ENCODE measurements at regions not wholly inside any gene's neighbourhood (a gene's known extent, or its start where the extent isn't known, plus 50 kb on each side); places are given as distances from the start of the nearest gene placed in this dataset.

GRCh38 chr20:61169874-61170273 is 82.2 kb upstream of the CDH4 start:
- WGBS (ENCODE audit: insufficient coverage): 60% methylated on average over 1 of the region's 8 CpGs
- Histone ChIP-seq H3K27ac (ENCODE audit: low read length) (no peak overlapping the region), H3K9me3 (no peaks in the 10 kb centered on the region), H3K4me1 (ENCODE audit: control insufficient read depth in 1 of 2, extremely low read depth in 1 of 2, insufficient read depth in 2 of 2, low read length in 2 of 2) (no peaks in the 10 kb centered on the region), H3K36me3 (ENCODE audit: control insufficient read depth in 2 of 2, extremely low read depth in 1 of 2, insufficient read depth in 1 of 2, low read length in 1 of 2) (no peaks in the 10 kb centered on the region), H3K4me3 (ENCODE audit: control insufficient read depth in 1 of 2, extremely low read depth in 1 of 2, low read length in 1 of 2) (no peak overlapping the region), H3K27me3 (replicated peaks in 1 of 2; ENCODE audit: control insufficient read depth in 2 of 2, extremely low read depth in 1 of 2, insufficient read depth in 2 of 2, low read length in 1 of 2) (peaks cover 0 to 16% of the 10 kb centered on the region in 2 experiments)
- peaks cover 11 to 15% of the 10 kb centered on the region in 2 donors for H3K27me3 Mint-ChIP-seq
- POLR2A ChIA-PET: no interaction called here
- DNase-seq (no peak), ATAC-seq (replicated peaks in 1 of 4) (no peak)
- H3K27ac Mint-ChIP-seq: no peak overlapping the region
- H3K9me3 Mint-ChIP-seq: no peaks in the 10 kb centered on the region
- H3K4me3 Mint-ChIP-seq: no peak overlapping the region
- no peaks in the 10 kb centered on the region for H3K36me3 Mint-ChIP-seq
- H3K4me1 Mint-ChIP-seq: no peaks in the 10 kb centered on the region
- CTCF ChIA-PET: no interaction called here

- Mint-ChIP-seq H3K27ac (no peak overlapping the region), H3K4me1 (no peaks in the 10 kb centered on the region), H3K36me3 (no peaks in the 10 kb centered on the region), H3K4me3 (no peak overlapping the region), H3K9me3 (no peaks in the 10 kb centered on the region), H3K27me3 (peaks cover 12 to 15% of the 10 kb centered on the region in 2 donors)
- peaks cover 0 to 19% of the 10 kb centered on the region in 2 experiments for H3K27me3 ChIP-seq (replicated peaks in 1 of 2; ENCODE audit: control insufficient read depth in 2 of 2, extremely low read depth in 1 of 2, insufficient read depth in 2 of 2, low read length in 1 of 2)
- no peak for ATAC-seq (replicated peaks in 1 of 4)
- no peak overlapping the region for H3K27ac ChIP-seq (ENCODE audit: low read length)
- CTCF ChIA-PET: interaction anchor here in 1 of 2 donors (0.6 kb wide), 1 partner anchor 10 kb away, joined by 3 read pairs; no protein-coding TSS in a partner anchor
- no peak overlapping the region for H3K4me3 ChIP-seq (ENCODE audit: control insufficient read depth in 1 of 2, extremely low read depth in 1 of 2, low read length in 1 of 2)
- POLR2A ChIA-PET: no interaction called here
- WGBS (ENCODE audit: insufficient coverage): 58% methylated on average over 8 of the region's 11 CpGs
- DNase-seq: no peak
- no peaks in the 10 kb centered on the region for H3K4me1 ChIP-seq (ENCODE audit: control insufficient read depth in 1 of 2, extremely low read depth in 1 of 2, insufficient read depth in 2 of 2, low read length in 2 of 2)
- H3K9me3 ChIP-seq: no peaks in the 10 kb centered on the region
- no peaks in the 10 kb centered on the region for H3K36me3 ChIP-seq (ENCODE audit: control insufficient read depth in 2 of 2, extremely low read depth in 1 of 2, insufficient read depth in 1 of 2, low read length in 1 of 2)
Measured at GRCh38 chr20:61170496-61171320, 81.4 kb upstream of the CDH4 start.

- H3K4me1 ChIP-seq (ENCODE audit: control insufficient read depth in 1 of 2, extremely low read depth in 1 of 2, insufficient read depth in 2 of 2, low read length in 2 of 2): no peaks in the 10 kb centered on the region
- no peaks in the 10 kb centered on the region for H3K9me3 ChIP-seq
- WGBS (ENCODE audit: insufficient coverage): 92% methylated on average over 2 of the region's 2 CpGs
- no peak for DNase-seq
- no peaks in the 10 kb centered on the region for H3K36me3 Mint-ChIP-seq
- H3K27ac ChIP-seq (ENCODE audit: low read length): no peak overlapping the region
- CTCF ChIA-PET: no interaction called here
- H3K9me3 Mint-ChIP-seq: no peaks in the 10 kb centered on the region
- peaks cover 5% of the 10 kb centered on the region in 2 donors for H3K27me3 Mint-ChIP-seq
- H3K4me3 ChIP-seq (ENCODE audit: control insufficient read depth in 1 of 2, extremely low read depth in 1 of 2, low read length in 1 of 2): no peak overlapping the region
- no peaks in the 10 kb centered on the region for H3K4me1 Mint-ChIP-seq
- no peaks in the 10 kb centered on the region for H3K36me3 ChIP-seq (ENCODE audit: control insufficient read depth in 2 of 2, extremely low read depth in 1 of 2, insufficient read depth in 1 of 2, low read length in 1 of 2)
- H3K27me3 ChIP-seq (replicated peaks in 1 of 2; ENCODE audit: control insufficient read depth in 2 of 2, extremely low read depth in 1 of 2, insufficient read depth in 2 of 2, low read length in 1 of 2): peaks cover 0 to 9% of the 10 kb centered on the region in 2 experiments
- no peak for ATAC-seq (replicated peaks in 1 of 4)
- POLR2A ChIA-PET: no interaction called here
- no peak overlapping the region for H3K27ac Mint-ChIP-seq
- H3K4me3 Mint-ChIP-seq: no peak overlapping the region
Measured at GRCh38 chr20:61173267-61173666, 78.8 kb upstream of the CDH4 start.

GRCh38 chr20:61173961-61174725 is 77.9 kb upstream of the CDH4 start:
- no peaks in the 10 kb centered on the region for H3K36me3 ChIP-seq (ENCODE audit: control insufficient read depth in 2 of 2, extremely low read depth in 1 of 2, insufficient read depth in 1 of 2, low read length in 1 of 2)
- WGBS (ENCODE audit: insufficient coverage): 84% methylated on average over 3 of the region's 4 CpGs
- H3K36me3 Mint-ChIP-seq: no peaks in the 10 kb centered on the region
- H3K4me3 ChIP-seq (ENCODE audit: control insufficient read depth in 1 of 2, extremely low read depth in 1 of 2, low read length in 1 of 2): no peak overlapping the region
- H3K27me3 ChIP-seq (replicated peaks in 1 of 2; ENCODE audit: control insufficient read depth in 2 of 2, extremely low read depth in 1 of 2, insufficient read depth in 2 of 2, low read length in 1 of 2): peaks cover 0 to 12% of the 10 kb centered on the region in 2 experiments
- no peaks in the 10 kb centered on the region for H3K9me3 Mint-ChIP-seq
- H3K4me1 Mint-ChIP-seq: no peaks in the 10 kb centered on the region
- H3K9me3 ChIP-seq: no peaks in the 10 kb centered on the region
- H3K4me1 ChIP-seq (ENCODE audit: control insufficient read depth in 1 of 2, extremely low read depth in 1 of 2, insufficient read depth in 2 of 2, low read length in 2 of 2): no peaks in the 10 kb centered on the region
- H3K27ac Mint-ChIP-seq: no peak overlapping the region
- CTCF ChIA-PET: no interaction called here
- no peak for DNase-seq
- POLR2A ChIA-PET: no interaction called here
- H3K4me3 Mint-ChIP-seq: no peak overlapping the region
- peaks cover 4 to 5% of the 10 kb centered on the region in 2 donors for H3K27me3 Mint-ChIP-seq
- H3K27ac ChIP-seq (ENCODE audit: low read length): no peak overlapping the region
- ATAC-seq (replicated peaks in 1 of 4): no peak

GRCh38 chr20:61176874-61177273 is 75.2 kb upstream of the CDH4 start:
- Histone ChIP-seq H3K27me3 (replicated peaks in 1 of 2; ENCODE audit: control insufficient read depth in 2 of 2, extremely low read depth in 1 of 2, insufficient read depth in 2 of 2, low read length in 1 of 2) (peaks cover 0 to 9% of the 10 kb centered on the region in 2 experiments), H3K27ac (ENCODE audit: low read length) (no peak overlapping the region), H3K9me3 (no peaks in the 10 kb centered on the region), H3K4me1 (ENCODE audit: control insufficient read depth in 1 of 2, extremely low read depth in 1 of 2, insufficient read depth in 2 of 2, low read length in 2 of 2) (no peaks in the 10 kb centered on the region), H3K4me3 (ENCODE audit: control insufficient read depth in 1 of 2, extremely low read depth in 1 of 2, low read length in 1 of 2) (no peak overlapping the region), H3K36me3 (ENCODE audit: control insufficient read depth in 2 of 2, extremely low read depth in 1 of 2, insufficient read depth in 1 of 2, low read length in 1 of 2) (no peaks in the 10 kb centered on the region)
- Mint-ChIP-seq H3K4me3 (no peak overlapping the region), H3K27me3 (peaks cover 4 to 5% of the 10 kb centered on the region in 2 donors), H3K4me1 (no peaks in the 10 kb centered on the region), H3K27ac (no peak overlapping the region), H3K9me3 (no peaks in the 10 kb centered on the region), H3K36me3 (no peaks in the 10 kb centered on the region)
- ATAC-seq (replicated peaks in 1 of 4) (no peak), DNase-seq (no peak)
- no CpG with 5 or more reads among the region's 1 CpG for WGBS (ENCODE audit: insufficient coverage)
- ChIA-PET CTCF (no interaction called here), POLR2A (interaction anchor here in 1 of 2 donors (0.6 kb wide), 1 partner anchor 13 kb away, joined by 4 read pairs; no protein-coding TSS in a partner anchor)

- Mint-ChIP-seq H3K4me1 (no peaks in the 10 kb centered on the region), H3K36me3 (no peaks in the 10 kb centered on the region), H3K27ac (no peak overlapping the region), H3K9me3 (no peaks in the 10 kb centered on the region), H3K4me3 (no peak overlapping the region), H3K27me3 (peaks cover 4 to 5% of the 10 kb centered on the region in 2 donors)
- Histone ChIP-seq H3K36me3 (ENCODE audit: control insufficient read depth in 2 of 2, extremely low read depth in 1 of 2, insufficient read depth in 1 of 2, low read length in 1 of 2) (no peaks in the 10 kb centered on the region), H3K27me3 (replicated peaks in 1 of 2; ENCODE audit: control insufficient read depth in 2 of 2, extremely low read depth in 1 of 2, insufficient read depth in 2 of 2, low read length in 1 of 2) (peaks cover 0 to 9% of the 10 kb centered on the region in 2 experiments), H3K9me3 (no peaks in the 10 kb centered on the region), H3K4me3 (ENCODE audit: control insufficient read depth in 1 of 2, extremely low read depth in 1 of 2, low read length in 1 of 2) (no peak overlapping the region), H3K4me1 (ENCODE audit: control insufficient read depth in 1 of 2, extremely low read depth in 1 of 2, insufficient read depth in 2 of 2, low read length in 2 of 2) (no peaks in the 10 kb centered on the region), H3K27ac (ENCODE audit: low read length) (no peak overlapping the region)
- WGBS (ENCODE audit: insufficient coverage): 40% methylated on average over 1 of the region's 6 CpGs
- DNase-seq (no peak), ATAC-seq (replicated peaks in 1 of 4) (no peak)
- POLR2A ChIA-PET: no interaction called here
- CTCF ChIA-PET: no interaction called here
Measured at GRCh38 chr20:61178551-61179071, 73.5 kb upstream of the CDH4 start.

All from T-cell (primary cell).